HG03066 (cell line): ENCODE measurements at regions not wholly inside any gene's neighbourhood (a gene's known extent, or its start where the extent isn't known, plus 50 kb on each side); places are given as distances from the start of the nearest gene placed in this dataset.
"Not testable (repeated sequence)": the region's sequence is repeated elsewhere in the genome, so short reads cannot be mapped to it uniquely, and the experiment has no call there.

Experiments used
- ATAC-seq: cut with Tn5 transposase; IDR thresholded peaks from one replicate; pipeline ENCODE4 v1.9.1; 2021; ENCODE audit warnings: low read depth; ENCODE audit not compliant: unreplicated experiment

- not testable (repeated sequence) for ATAC-seq
Observed at GRCh38 chr14:105723271-105723670, 196.9 kb downstream of the TMEM121 start.

GRCh38 chr14:105723776-105724175 is 197.4 kb downstream of the TMEM121 start:
- not testable (repeated sequence) for ATAC-seq

GRCh38 chr14:105729825-105730368 is 203.5 kb downstream of the TMEM121 start:
- not testable (repeated sequence) for ATAC-seq

DNA sequence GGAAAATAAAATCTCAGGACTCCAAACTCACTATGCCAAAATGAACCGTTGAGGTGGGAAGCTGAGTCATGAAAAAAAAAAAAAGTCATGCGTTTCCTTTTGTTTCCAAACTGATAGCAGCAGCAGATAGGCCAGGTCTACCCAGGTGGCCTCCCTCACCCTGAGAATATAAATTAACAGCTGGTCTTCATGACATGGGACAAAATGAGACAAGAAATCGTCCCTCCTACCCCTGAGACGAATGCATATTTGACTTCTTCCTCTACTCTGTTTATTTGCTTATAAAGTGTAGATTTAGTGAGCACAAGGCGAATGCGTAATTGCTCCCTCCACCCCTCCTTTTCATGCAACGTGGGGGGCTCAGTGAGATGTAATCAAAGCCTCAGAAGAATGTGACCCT is 204.3 kb downstream of the TMEM121 start:
- ATAC-seq = not testable (repeated sequence)

DNA sequence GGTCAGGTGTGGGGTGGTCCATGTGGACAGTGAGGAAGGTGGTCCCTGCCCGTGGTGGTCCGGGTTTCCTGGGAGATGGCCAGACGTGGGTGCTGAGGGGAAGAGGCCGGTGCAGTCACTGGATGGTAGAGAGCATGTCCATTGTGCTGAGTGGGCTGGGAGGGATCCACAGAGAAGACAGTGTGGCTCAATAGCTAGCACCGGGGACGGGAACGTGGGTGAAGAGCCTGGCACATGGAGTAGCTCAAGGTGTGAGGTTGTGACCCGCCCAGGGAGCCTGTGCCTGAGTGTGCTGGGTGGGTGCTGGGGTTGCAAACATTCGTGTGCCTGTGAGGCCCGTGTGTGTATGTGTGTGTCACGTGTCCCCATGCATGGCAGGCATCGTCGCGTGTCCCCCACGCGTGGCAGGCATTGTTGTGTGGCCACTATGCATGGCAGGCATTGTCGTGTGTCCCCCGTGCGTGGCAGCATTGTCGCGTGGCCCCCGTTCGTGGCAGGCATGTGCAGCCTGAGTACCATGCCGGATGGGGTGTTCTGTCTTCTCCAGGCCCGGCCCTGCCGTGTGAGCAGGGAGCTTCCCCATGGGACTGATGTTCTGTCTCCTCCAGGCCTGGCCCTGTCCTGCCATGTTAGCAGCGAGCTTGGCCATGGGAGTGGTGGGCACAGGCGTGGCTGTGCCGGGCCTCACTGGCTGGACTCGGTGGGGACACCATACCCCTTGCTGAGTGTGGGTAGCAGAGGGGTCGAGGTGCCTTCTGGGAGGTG is 205.0 kb downstream of the TMEM121 start:
- ATAC-seq = not testable (repeated sequence)

DNA sequence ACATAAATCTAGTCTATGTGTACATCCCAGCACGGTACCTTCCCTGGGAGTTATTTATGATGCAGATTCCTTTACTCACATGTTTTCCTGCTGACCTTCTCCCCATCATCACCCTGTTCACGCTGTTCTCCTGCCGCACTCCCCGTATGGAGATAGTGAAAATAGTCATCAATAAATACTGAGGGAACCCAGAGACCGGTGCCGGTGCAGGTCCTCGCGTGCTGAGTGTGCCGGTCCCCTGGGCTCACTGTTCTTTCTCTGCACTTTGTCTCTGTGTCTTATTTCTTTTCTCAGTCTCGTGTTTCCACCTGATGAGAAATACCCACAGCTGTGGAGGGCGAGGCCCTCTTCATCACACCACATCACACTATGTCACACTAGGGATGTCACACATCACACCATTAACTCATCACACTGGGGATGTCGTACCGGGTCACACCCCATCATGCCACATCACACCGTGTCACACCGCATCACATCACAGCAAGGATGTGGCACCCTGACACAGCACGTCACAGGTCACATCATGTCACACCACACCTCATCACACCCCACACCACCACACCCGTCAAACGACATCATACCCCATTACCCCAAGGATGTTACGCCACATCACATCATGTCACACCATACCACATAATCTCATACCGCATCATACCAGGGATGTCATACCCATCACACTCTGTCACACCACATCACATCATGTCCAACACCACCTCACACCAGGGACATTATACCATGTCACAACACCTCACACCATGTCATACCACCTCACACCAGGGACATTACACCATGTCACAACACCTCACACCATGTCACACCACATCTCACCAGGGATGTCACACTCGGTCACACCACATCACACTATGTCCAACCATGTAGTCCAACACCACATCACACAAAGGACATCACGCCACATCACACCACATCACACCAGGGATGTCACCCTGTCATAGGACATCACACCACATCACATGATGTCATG is 207.0 kb downstream of the TMEM121 start:
- ATAC-seq = no peak

GRCh38 chr14:105734241-105734640 is 207.9 kb downstream of the TMEM121 start:
- not testable (repeated sequence) for ATAC-seq

GRCh38 chr14:105736331-105736730 is 209.9 kb downstream of the TMEM121 start:
- ATAC-seq = not testable (repeated sequence)

DNA sequence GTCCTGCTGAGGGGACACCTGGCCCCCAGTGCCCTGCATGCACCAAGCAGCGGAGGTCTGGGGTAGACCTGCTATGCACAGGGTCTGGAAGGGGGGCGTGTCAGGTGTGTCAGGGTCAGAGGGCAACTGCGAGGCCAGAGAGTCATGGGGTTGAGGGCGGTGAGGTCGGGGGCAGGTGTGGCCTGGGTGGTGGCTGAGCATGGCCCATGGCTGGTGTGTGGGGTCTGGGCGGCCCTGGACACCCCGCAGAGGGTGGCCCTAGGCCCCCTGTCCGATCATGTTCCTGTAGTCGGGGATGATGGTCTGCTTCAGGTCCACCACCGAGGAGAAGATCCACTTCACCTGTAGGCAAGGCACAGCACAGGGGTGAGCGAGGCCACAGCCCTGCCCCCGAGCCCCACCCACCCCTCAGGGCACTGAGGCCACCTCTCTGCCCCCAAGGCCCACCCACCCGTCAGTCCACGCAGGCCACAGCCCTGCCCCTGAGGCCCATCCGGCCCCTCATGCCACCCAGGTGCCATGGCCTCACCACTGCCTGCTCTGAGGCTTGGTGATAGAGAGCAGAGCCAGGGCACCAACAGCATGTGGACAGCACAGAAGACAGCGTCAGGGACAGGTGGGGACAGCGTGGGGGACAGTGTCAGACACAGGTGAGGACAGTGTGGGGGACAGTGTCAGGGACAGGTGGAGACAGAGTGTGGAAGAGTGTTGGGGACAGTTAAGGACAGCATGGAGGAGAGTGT is 211.3 kb downstream of the TMEM121 start:
- ATAC-seq = no peak

- no peak for ATAC-seq
Observed at GRCh38 chr14:105738638-105739037, 212.3 kb downstream of the TMEM121 start.

DNA sequence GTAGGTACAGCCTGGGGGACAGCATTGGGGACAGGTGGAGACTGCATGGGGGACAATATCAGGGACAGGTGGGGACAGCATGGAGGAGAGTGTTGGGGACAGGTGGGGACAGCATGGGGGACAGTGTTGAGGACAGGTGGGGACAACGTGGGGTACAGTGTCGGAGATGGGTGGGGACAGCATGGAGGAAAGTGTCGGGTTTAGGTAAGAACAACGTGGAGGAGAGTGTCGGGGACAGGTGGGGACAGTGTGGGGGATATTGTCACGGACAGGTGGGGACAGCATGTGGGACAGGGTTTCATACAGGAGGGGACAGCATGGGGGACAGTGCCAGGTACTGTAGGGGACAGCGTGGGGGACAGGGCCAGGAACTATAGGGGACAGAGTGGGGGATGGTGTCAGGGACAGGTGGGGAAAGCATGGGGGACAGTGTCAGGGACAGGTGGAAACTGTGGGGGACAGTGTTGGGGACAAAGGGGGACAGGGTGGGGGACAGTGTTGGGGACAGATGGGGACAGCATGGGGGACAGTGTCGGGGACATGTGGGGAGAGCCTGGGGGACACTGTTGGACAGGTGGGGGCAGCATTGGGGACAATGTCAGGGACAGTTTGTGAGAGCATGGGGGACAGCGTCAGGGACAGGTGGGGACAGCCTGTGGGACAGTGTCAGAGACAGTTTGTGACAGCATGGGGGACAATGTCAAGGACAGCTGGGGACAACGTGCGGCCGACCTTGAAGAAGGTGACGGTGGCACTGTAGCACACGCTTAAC is 213.1 kb downstream of the TMEM121 start:
- no peak for ATAC-seq

- ATAC-seq = not testable (repeated sequence)
Observed at GRCh38 chr14:105740272-105740671, 213.9 kb downstream of the TMEM121 start.

DNA sequence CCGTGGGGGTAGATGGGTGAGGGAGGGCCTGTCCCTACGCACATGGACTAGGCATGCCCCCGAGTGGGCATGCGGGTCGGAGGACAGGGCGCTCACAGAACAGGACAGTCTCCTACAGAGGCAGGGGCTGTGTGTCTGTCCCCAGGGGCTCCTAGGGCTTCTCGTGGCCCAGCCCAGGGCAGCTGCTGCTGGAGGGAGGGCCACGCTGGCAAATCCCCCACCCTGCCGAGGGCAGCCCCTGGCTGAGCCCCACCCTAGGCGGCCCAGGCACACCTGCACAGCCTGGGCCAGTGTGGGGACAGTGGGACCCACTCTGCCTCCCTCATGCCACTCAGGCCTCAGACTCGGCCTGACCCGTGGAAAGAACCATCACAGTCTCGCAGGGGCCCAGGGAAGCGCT is 214.6 kb downstream of the TMEM121 start:
- not testable (repeated sequence) for ATAC-seq

GRCh38 chr14:105741707-105742530 is 215.5 kb downstream of the TMEM121 start:
- not testable (repeated sequence) for ATAC-seq

GRCh38 chr14:105742531-105742848 is 216.1 kb downstream of the TMEM121 start:
- no peak for ATAC-seq

DNA sequence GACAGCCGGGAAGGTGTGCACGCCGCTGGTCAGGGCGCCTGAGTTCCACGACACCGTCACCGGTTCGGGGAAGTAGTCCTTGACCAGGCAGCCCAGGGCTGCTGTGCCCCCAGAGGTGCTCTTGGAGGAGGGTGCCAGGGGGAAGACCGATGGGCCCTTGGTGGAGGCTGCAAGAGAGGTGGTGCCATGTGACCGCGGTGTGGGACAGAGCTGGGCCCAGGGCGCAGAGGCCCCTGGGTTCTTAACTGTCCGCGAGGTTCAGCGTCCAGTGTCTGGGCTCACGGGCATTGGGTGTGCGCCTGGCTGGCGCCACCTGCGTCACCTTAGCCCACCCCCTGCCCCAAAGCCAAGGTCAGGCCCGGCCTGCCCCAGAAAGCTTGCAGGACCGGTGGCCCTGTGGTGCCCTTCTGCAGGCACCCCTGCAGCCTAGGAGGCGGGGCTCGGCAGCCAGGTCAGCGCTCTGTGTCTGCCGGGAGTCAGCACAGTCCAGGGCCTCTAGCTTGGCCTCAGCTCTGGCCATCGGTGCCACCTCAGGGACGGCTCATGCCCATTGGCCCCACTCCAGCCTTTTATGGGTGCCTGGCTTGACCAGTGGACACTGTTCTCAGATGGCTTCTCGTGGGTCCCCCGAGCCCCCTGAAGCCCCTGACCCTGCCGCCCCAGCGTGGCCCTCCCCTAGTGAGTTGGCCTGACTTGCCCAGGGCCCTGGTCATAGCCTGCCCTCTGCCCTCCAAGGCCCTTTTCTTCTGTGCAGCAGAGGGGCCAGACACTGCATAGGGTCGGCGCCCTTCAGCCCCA is 216.7 kb downstream of the TMEM121 start:
- ATAC-seq = not testable (repeated sequence)

DNA sequence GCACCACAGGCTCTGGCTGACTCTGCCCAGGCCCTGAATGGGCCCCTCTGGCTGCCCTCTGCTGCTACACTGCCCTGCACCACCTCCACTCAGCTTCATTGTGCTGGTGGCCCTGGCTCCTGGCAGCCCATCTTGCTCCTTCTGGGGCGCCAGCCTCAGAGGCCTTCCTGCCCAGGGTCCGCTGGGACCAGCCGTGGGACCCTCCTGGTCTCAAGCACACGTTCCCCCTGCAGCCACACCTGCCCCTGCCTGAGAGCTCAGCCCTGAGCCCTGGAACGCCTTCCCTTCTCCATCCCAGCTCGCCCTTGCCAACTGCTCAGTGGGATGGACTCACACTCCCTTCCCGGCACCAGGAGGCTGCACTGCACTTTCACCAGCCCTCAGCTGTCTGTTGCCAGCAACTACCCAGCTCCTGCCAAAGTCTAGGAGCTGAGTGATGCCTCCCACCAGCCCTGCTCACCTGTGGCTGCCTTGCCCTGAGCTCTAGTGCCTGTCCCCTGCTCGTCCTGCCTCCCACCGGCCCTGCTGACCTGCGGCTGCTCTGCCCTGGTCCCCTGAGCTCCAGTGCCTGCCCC is 217.9 kb downstream of the TMEM121 start:
- not testable (repeated sequence) for ATAC-seq
